ENCODE measurements at regions not wholly inside any gene's neighbourhood (a gene's known extent, or its start where the extent isn't known, plus 50 kb on each side); places are given as distances from the start of the nearest gene placed in this dataset.

GRCh38 chr14:71742485-71742884, 189.7 kb upstream of the RGS6 start:
- H2BK120ac ChIP-seq (ENCODE audit: low read depth, low read length, poor library complexity, severe bottlenecking): no peak overlapping the region
- H3K4me2 ChIP-seq (ENCODE audit: insufficient read depth, insufficient read length, low read length): no peak overlapping the region
- H3K27ac ChIP-seq (ENCODE audit: insufficient read length, low read depth, low read length): no peak overlapping the region
- peaks cover 0 to 19% (median 0%) of the 10 kb centered on the region in 3 experiments; a peak in 3 of 7 replicates for H3K36me3 Mint-ChIP-seq (ENCODE audit: insufficient read depth in 1 of 3, low read depth in 3 of 3)
- H3K4me1 Mint-ChIP-seq: 0 out of 4 replicates have a peak, but pooled peaks cover 5% of the 10 kb centered on the region in 2 experiments
- H3K79me2 ChIP-seq (ENCODE audit: insufficient read depth, low read length): no peaks in the 10 kb centered on the region
- no peak overlapping the region for H2BK15ac ChIP-seq (ENCODE audit: low read depth, low read length)
- no peak overlapping the region for H2BK12ac ChIP-seq (ENCODE audit: insufficient read length, low read depth, low read length)
- no CpG with 5 or more reads among the region's 6 CpGs for WGBS (ENCODE audit: extremely low coverage, insufficient read length, low lambda C conversion rate)
- H2BK5ac ChIP-seq (ENCODE audit: insufficient read length, low read length): no peak overlapping the region
- no peak overlapping the region for H3K4ac ChIP-seq (ENCODE audit: low read depth, low read length)
- H2AK5ac ChIP-seq (ENCODE audit: insufficient read length, low read length): no peak overlapping the region
- DNase-seq: no peak
- no peaks in the 10 kb centered on the region for H4K20me1 ChIP-seq (ENCODE audit: control insufficient read depth, insufficient read depth, insufficient read length)
- H3T11ph ChIP-seq (ENCODE audit: low read length): no peak overlapping the region
- H3K27me3 Mint-ChIP-seq (ENCODE audit: low read depth): no peaks in the 10 kb centered on the region; the same call in 1 of the 2 replicates
- no peak overlapping the region for H3K27ac Mint-ChIP-seq
- H3K9ac ChIP-seq (ENCODE audit: extremely low read depth, insufficient read length, low read length): no peak overlapping the region
- no peak overlapping the region for H4K8ac ChIP-seq (replicated peaks; ENCODE audit: insufficient read length, low read depth, low read length)
- H3K23me2 ChIP-seq (ENCODE audit: insufficient read length, low read depth, low read length, poor library complexity, severe bottlenecking): no peaks in the 10 kb centered on the region
- H2AFZ ChIP-seq (ENCODE audit: low read length): no peak overlapping the region
- no peak overlapping the region for H2BK20ac ChIP-seq (ENCODE audit: low read depth, low read length, poor library complexity, severe bottlenecking)
- H3K56ac ChIP-seq (ENCODE audit: insufficient read length, low read depth, low read length): no peak overlapping the region
- H3K14ac ChIP-seq (ENCODE audit: insufficient read depth, low read length): no peak overlapping the region
- no peaks in the 10 kb centered on the region for H3K9me3 ChIP-seq (ENCODE audit: control insufficient read depth, low read depth, low read length)
- no peaks in the 10 kb centered on the region for H3K27me3 ChIP-seq (ENCODE audit: insufficient read depth, low read length)
- H3K79me1 ChIP-seq (ENCODE audit: insufficient read depth, low read depth, low read length, poor library complexity, severe bottlenecking): no peaks in the 10 kb centered on the region
- no peaks in the 10 kb centered on the region for H3K4me1 ChIP-seq (ENCODE audit: insufficient read depth, low read length)
- H3K23ac ChIP-seq (ENCODE audit: insufficient read length, low read depth, low read length): no peak overlapping the region
- H3K18ac ChIP-seq (ENCODE audit: insufficient read length, low read depth, low read length): no peak overlapping the region
- no peak overlapping the region for H4K5ac ChIP-seq (ENCODE audit: insufficient read length, low read depth, low read length)
- TF ChIP-seq CTCF (conservative IDR thresholded peaks at IDR 0.05): no peak
- H4K91ac ChIP-seq (ENCODE audit: insufficient read length, low read depth, low read length): no peak overlapping the region
- H3K9me3 Mint-ChIP-seq: peaks cover 1 to 5% of the 10 kb centered on the region in 2 experiments; a peak in 3 of 5 replicates
- H3K4me3 Mint-ChIP-seq: no peak overlapping the region
